OCI-LY3 (cell line): ENCODE measurements at regions not wholly inside any gene's neighbourhood (a gene's known extent, or its start where the extent isn't known, plus 50 kb on each side); places are given as distances from the start of the nearest gene placed in this dataset.

Experiments
- H2AFZ ChIP-seq: fragments of 200-600, 300-600 bp; shearing (Covaris generic); 2 replicates; pipeline ENCODE4 v1.6.0; 2014; ENCODE audit warnings: antibody characterized with exemption, low read depth, low read length
- H3K27ac ChIP-seq: fragments of 200-600, 300-600 bp; sonication (generic); 2 replicates; pipeline ENCODE4 v1.5.1; 2014; ENCODE audit warnings: mild to moderate bottlenecking, low read length, moderate library complexity, mixed read lengths
- H3K27me3 ChIP-seq: fragments of 200-600, 300-600 bp; sonication (generic); 2 replicates; pipeline ENCODE4 v1.6.1; 2014; ENCODE audit warnings: low read depth, low read length, mixed read lengths
- H3K36me3 ChIP-seq: fragments of 200-600, 300-600 bp; sonication (generic); replicated peaks from 2 replicates; pipeline ENCODE3; 2014; ENCODE audit warnings: low read depth, low read length, mixed read lengths
- H3K4me1 ChIP-seq: fragments of 300-600, 200-600 bp; sonication (generic); 2 replicates; pipeline ENCODE4 v1.6.1; 2014; ENCODE audit warnings: low read length, mixed read lengths
- H3K4me2 ChIP-seq: fragments of 200-600, 300-600 bp; sonication (generic); 2 replicates; pipeline ENCODE4 v1.6.1; 2014; ENCODE audit warnings: low read length, mixed read lengths
- H3K4me3 ChIP-seq: fragments of 300-600, 200-600 bp; sonication (generic); 2 replicates; pipeline ENCODE4 v1.5.1; 2014; ENCODE audit warnings: antibody characterized with exemption, mild to moderate bottlenecking, low read length, moderate library complexity
- H3K79me2 ChIP-seq: fragments of 300-600, 200-600 bp; shearing (Covaris generic); 2 replicates; pipeline ENCODE4 v1.6.1; 2014; ENCODE audit warnings: mild to moderate bottlenecking, low read length, mixed read lengths
- H3K9ac ChIP-seq: fragments of 300-600, 200-600 bp; shearing (Covaris generic); 2 replicates; pipeline ENCODE4 v1.6.0; 2014; ENCODE audit warnings: mild to moderate bottlenecking, low read length, moderate library complexity
- H3K9me3 ChIP-seq: fragments of 200-600, 300-600 bp; shearing (Covaris generic); 2 replicates; pipeline ENCODE4 v1.6.1; 2014; ENCODE audit warnings: low read length, mixed read lengths; ENCODE audit not compliant: insufficient read depth
- H4K20me1 ChIP-seq: fragments of 200-600, 300-600 bp; sonication (generic); 2 replicates; pipeline ENCODE4 v1.6.1; 2016; ENCODE audit warnings: low read length, mixed read lengths; ENCODE audit not compliant: insufficient read depth
- CTCF ChIP-seq: fragments of 200-600, 300-600 bp; sonication (generic); IDR thresholded peaks from 2 replicates; pipeline ENCODE4 v1.5.1; 2014; ENCODE audit warnings: antibody characterized with exemption, low read length, low read depth
- EZH2phosphoT487 ChIP-seq: fragments of 200-600 bp; shearing (Covaris generic); IDR thresholded peaks from 2 replicates; pipeline ENCODE4 v1.6.1; 2018; ENCODE audit warnings: antibody characterized with exemption, mixed run types, low read depth

DNA sequence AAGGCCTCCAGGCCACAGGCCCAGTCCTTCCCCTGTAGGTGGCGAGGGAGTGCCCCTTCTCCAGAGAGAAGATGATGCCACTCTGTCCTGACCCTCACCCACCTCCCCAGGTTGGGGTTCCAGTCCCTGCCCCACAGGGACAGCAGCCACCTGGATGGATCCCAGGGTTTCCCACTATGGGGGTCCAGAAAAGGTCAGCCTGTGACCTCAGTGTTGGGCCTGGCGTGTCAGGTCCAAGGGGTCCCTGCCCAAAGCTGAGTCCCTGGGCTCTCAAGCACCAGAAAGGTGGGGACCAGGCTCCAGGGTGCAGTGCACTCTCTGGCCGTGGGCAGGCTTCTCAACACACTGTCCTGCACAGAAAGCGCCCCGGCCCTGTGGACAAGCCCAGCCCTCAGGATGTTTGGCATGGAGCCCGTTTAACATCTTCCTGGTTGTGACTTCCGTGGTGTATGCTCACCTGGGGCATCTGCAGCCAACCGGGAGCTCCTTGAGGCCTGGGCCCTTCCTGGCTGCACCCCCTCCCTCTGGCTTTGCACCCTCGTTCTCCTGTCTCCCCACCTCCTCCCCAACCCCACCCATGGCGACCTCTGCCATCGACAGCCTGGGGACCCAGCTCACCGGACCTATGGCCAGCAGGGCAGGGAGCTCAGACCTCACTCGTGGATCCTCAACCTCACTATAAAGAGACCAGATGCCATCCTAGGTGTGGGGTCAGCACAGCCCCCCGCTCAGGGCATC is 58.3 kb upstream of the PPP2R2D start:
- Histone ChIP-seq H3K9me3 (no peaks in the 10 kb centered on the region), H3K4me3 (no peak overlapping the region), H3K27me3 (no peaks in the 10 kb centered on the region), H2AFZ (no peak overlapping the region), H3K4me1 (no peaks in the 10 kb centered on the region), H3K9ac (no peak overlapping the region), H3K27ac (no peak overlapping the region), H3K4me2 (no peak overlapping the region), H3K79me2 (no peaks in the 10 kb centered on the region), H4K20me1 (no peaks in the 10 kb centered on the region), H3K36me3 (no peaks in the 10 kb centered on the region)
- TF ChIP-seq EZH2phosphoT487 = no peak
- no peak for TF ChIP-seq CTCF

- Histone ChIP-seq H3K27ac (no peak overlapping the region), H3K9ac (no peak overlapping the region), H3K27me3 (no peaks in the 10 kb centered on the region), H4K20me1 (no peaks in the 10 kb centered on the region), H2AFZ (no peak overlapping the region), H3K36me3 (no peaks in the 10 kb centered on the region), H3K4me3 (no peak overlapping the region), H3K9me3 (no peaks in the 10 kb centered on the region), H3K79me2 (no peaks in the 10 kb centered on the region), H3K4me2 (no peak overlapping the region), H3K4me1 (no peaks in the 10 kb centered on the region)
- no peak for TF ChIP-seq EZH2phosphoT487
- TF ChIP-seq CTCF = no peak
Observed at GRCh38 chr10:131843089-131843595, 57.7 kb upstream of the PPP2R2D start.

GRCh38 chr10:131843881-131844284 is 56.9 kb upstream of the PPP2R2D start:
- TF ChIP-seq EZH2phosphoT487 = no peak
- no peak for TF ChIP-seq CTCF
- H3K9ac ChIP-seq = no peak overlapping the region
- H3K4me1 ChIP-seq = no peaks in the 10 kb centered on the region
- H2AFZ ChIP-seq = no peak overlapping the region
- H3K4me2 ChIP-seq = no peak overlapping the region
- no peak overlapping the region for H3K27ac ChIP-seq
- H3K9me3 ChIP-seq = no peaks in the 10 kb centered on the region
- H3K4me3 ChIP-seq = no peak overlapping the region
- no peaks in the 10 kb centered on the region for H4K20me1 ChIP-seq
- no peaks in the 10 kb centered on the region for H3K36me3 ChIP-seq
- no peaks in the 10 kb centered on the region for H3K27me3 ChIP-seq
- H3K79me2 ChIP-seq = no peaks in the 10 kb centered on the region

DNA sequence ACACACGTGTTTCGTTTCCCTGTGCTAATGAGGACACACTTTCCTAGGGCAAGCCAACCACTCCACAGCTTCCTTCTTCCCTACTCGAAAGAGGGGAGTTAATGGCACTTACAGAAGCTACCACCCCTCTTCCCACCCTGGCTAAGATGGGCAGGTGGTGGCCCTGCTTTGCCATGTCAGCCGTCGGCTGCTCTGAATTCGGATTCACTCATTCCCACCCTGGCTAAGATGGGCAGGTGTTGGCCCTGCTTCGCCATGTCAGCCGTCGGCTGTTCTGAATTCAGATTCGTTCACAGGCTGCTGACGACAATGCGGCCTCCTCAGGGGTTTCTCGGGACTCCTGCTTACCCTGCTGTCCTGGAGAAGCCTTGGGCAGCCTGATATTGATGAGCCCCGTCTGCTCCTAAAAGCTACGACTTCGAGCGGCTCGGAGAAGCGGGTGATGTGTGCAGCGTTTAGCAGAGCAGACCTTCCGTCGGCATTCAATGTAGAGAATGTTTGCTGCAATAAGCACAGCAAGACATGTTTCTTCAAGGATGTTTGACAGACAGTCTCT is 56.2 kb upstream of the PPP2R2D start:
- no peaks in the 10 kb centered on the region for H3K36me3 ChIP-seq
- H2AFZ ChIP-seq = no peak overlapping the region
- no peaks in the 10 kb centered on the region for H3K9me3 ChIP-seq
- no peak overlapping the region for H3K27ac ChIP-seq
- H3K4me2 ChIP-seq = no peak overlapping the region
- no peaks in the 10 kb centered on the region for H3K27me3 ChIP-seq
- no peak overlapping the region for H3K4me3 ChIP-seq
- no peaks in the 10 kb centered on the region for H3K79me2 ChIP-seq
- H3K4me1 ChIP-seq = no peaks in the 10 kb centered on the region
- no peaks in the 10 kb centered on the region for H4K20me1 ChIP-seq
- TF ChIP-seq EZH2phosphoT487 (no peak), CTCF (no peak)
- no peak overlapping the region for H3K9ac ChIP-seq
